ENCODE measurements at regions not wholly inside any gene's neighbourhood (a gene's known extent, or its start where the extent isn't known, plus 50 kb on each side); places are given as distances from the start of the nearest gene placed in this dataset.

GRCh38 chr3:72319194-72320094, 528.8 kb downstream of the SHQ1 start:
- Histone ChIP-seq H3K4me3 (ENCODE audit: low read depth in 1 of 2, low read length in 2 of 2) (no peak overlapping the region), H3K9ac (ENCODE audit: low read length) (no peak overlapping the region), H3K27me3 (ENCODE audit: control insufficient read depth in 1 of 2, insufficient read depth in 2 of 2, low read length in 2 of 2) (no peaks in the 10 kb centered on the region), H3K9me3 (ENCODE audit: low read length) (no peaks in the 10 kb centered on the region), H3K27ac (ENCODE audit: low read depth, low read length) (no peak overlapping the region), H3K36me3 (ENCODE audit: insufficient read depth, low read length) (no peaks in the 10 kb centered on the region), H3K4me1 (ENCODE audit: insufficient read depth, low read length) (peaks cover 8% of the 10 kb centered on the region)

DNA sequence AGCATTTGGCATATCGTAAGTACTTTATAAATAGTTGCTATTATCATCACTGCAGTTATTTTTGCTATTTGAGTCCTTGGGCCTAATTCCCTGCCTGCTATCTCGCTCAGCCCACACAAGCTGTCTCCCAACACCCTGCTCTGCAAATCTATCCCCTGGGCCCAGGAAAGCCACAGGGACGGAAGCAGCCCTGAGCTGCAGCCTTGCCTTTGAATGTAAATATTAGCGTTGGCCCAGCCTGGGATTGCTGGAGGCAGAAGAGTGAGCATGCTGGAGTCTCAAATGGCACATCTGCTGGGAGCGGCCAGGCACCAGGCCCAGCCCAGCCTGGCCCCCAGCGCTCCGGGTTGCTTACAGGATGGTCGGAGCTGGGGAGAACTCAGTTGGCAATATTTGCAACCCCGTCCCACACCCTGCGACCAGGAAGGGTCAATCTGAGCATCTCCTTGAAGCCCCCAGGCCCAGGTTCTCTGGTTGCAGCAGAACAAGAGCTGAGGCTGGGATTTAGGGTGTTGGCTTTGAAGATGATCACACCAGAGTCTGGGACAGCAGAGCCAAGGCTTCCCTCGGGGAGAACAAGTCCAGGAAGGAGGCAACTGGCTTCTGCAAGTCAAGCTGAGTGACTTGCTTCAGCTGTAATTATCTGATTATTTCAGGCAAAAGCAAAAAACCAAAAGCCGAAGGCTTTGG, 529.6 kb downstream of the SHQ1 start:
- H3K4me1 ChIP-seq (ENCODE audit: insufficient read depth, low read length): peaks cover 8% of the 10 kb centered on the region
- H3K9ac ChIP-seq (ENCODE audit: low read length): no peak overlapping the region
- H3K36me3 ChIP-seq (ENCODE audit: insufficient read depth, low read length): no peaks in the 10 kb centered on the region
- no peaks in the 10 kb centered on the region for H3K27me3 ChIP-seq (ENCODE audit: control insufficient read depth in 1 of 2, insufficient read depth in 2 of 2, low read length in 2 of 2)
- no peak overlapping the region for H3K4me3 ChIP-seq (ENCODE audit: low read depth in 1 of 2, low read length in 2 of 2)
- no peak overlapping the region for H3K27ac ChIP-seq (ENCODE audit: low read depth, low read length)
- H3K9me3 ChIP-seq (ENCODE audit: low read length): no peaks in the 10 kb centered on the region

DNA sequence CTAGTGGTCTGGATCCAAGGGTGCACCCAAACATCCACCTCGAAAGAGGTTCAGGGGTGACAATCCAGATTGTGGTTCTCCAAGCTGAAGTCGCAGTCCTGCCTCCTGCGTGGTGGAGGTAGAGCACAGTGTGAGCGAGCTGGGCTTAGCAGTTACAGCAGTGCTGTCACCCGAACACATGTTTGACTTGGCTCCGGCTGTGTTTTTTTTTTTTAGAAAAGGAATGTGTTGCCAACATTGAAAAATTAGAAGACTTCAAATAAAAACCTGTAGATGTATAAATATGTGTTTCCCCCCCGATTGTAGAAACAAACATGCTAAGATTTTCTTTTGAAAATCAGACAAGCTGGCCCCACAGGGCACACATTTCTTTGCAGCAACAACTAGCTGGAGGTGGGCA, 530.8 kb downstream of the SHQ1 start:
- H3K9me3 ChIP-seq (ENCODE audit: low read length): no peaks in the 10 kb centered on the region
- no peak overlapping the region for H3K9ac ChIP-seq (ENCODE audit: low read length)
- no peaks in the 10 kb centered on the region for H3K27me3 ChIP-seq (ENCODE audit: control insufficient read depth in 1 of 2, insufficient read depth in 2 of 2, low read length in 2 of 2)
- H3K27ac ChIP-seq (ENCODE audit: low read depth, low read length): no peak overlapping the region
- no peak overlapping the region for H3K4me3 ChIP-seq (ENCODE audit: low read depth in 1 of 2, low read length in 2 of 2)
- no peaks in the 10 kb centered on the region for H3K36me3 ChIP-seq (ENCODE audit: insufficient read depth, low read length)
- H3K4me1 ChIP-seq (ENCODE audit: insufficient read depth, low read length): peaks cover 8% of the 10 kb centered on the region

DNA sequence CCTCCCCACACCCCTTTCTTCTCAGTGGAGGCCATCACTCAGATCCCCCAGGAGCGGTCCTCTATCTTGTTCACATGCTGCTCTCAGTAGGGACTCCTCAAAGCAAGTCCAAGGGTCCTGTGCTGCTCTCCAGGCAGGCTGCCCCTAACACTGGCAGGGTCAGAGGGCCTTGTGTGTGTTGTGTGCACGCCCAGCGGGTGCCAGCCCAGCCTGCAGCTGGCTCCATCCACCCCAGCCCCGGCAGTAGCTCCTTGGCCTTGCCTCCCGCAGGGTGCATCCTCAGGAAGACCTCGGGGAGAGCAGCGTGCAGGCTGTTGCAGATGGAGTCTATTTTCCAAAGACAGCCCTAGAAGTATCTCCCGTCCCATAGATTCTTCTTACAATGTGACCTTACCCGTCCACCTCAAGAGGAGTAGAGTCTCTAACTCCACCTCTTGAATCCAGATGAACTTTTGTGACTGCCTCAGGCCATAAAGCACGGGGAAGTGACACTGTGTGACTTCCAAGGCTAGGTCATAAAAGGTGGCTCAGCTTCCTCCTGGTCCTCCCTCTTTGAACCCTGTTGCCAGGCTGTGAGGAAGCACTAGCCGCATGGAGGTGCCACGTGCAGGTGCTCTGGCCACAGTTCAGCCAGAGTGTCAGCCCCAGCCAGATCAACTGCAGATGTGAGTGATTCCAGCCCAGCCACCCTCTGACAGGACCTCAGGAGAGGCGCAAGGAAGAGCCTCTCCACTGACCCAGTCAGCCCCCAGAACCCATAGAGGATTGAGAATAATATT, 531.6 kb downstream of the SHQ1 start:
- H3K9me3 ChIP-seq (ENCODE audit: low read length): no peaks in the 10 kb centered on the region
- H3K27me3 ChIP-seq (ENCODE audit: control insufficient read depth in 1 of 2, insufficient read depth in 2 of 2, low read length in 2 of 2): no peaks in the 10 kb centered on the region
- H3K9ac ChIP-seq (ENCODE audit: low read length): no peak overlapping the region
- H3K36me3 ChIP-seq (ENCODE audit: insufficient read depth, low read length): no peaks in the 10 kb centered on the region
- no peak overlapping the region for H3K27ac ChIP-seq (ENCODE audit: low read depth, low read length)
- H3K4me1 ChIP-seq (ENCODE audit: insufficient read depth, low read length): peaks cover 8% of the 10 kb centered on the region
- no peak overlapping the region for H3K4me3 ChIP-seq (ENCODE audit: low read depth in 1 of 2, low read length in 2 of 2)

DNA sequence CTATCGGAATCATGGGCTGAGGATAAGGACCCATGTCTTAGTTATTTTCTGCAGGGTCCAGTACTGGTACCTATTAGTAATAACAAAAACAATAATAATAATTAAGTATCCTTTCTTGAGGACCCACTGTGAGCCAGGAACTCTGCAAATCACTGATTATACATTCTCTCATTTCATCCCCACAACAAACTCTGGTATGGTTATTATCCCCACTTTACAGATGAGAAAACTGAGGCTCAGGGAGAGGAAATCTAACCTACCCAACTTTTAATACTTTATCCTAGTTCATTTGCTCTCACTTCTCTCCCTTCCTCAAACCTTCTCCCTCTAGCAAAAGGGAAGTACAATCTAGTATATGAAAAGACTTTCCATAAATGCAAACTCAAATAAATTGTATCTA, 528.4 kb upstream of the PROK2 start:
- Histone ChIP-seq H3K9me3 (ENCODE audit: low read length) (no peaks in the 10 kb centered on the region), H3K9ac (ENCODE audit: low read length) (no peak overlapping the region), H3K4me1 (ENCODE audit: insufficient read depth, low read length) (peaks cover 4% of the 10 kb centered on the region), H3K27me3 (ENCODE audit: control insufficient read depth in 1 of 2, insufficient read depth in 2 of 2, low read length in 2 of 2) (no peaks in the 10 kb centered on the region), H3K4me3 (ENCODE audit: low read depth in 1 of 2, low read length in 2 of 2) (no peak overlapping the region), H3K36me3 (ENCODE audit: insufficient read depth, low read length) (no peaks in the 10 kb centered on the region), H3K27ac (ENCODE audit: low read depth, low read length) (no peak overlapping the region)

DNA sequence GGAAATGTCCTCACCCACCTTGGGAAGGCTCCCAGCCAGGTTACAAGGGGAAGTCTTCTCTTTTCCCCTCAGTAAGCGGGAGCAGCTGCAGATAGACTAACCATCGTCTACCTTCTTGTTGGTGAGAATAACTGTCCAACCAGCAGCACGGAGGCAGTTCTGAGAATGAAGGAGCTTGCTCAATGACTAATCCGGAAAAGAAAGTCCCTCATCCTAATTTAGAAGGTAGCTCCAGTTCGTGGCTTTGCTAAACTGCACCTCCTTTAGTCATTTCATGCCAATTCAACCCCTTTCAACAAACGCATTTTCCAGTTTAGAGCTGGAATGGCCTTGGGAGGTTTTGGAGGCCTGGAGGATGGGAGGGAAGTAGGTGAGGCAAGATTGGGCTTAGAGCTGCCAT, 527.4 kb upstream of the PROK2 start:
- no peaks in the 10 kb centered on the region for H3K9me3 ChIP-seq (ENCODE audit: low read length)
- peaks cover 8% of the 10 kb centered on the region for H3K4me1 ChIP-seq (ENCODE audit: insufficient read depth, low read length)
- H3K27me3 ChIP-seq (ENCODE audit: control insufficient read depth in 1 of 2, insufficient read depth in 2 of 2, low read length in 2 of 2): no peaks in the 10 kb centered on the region
- no peak overlapping the region for H3K9ac ChIP-seq (ENCODE audit: low read length)
- H3K4me3 ChIP-seq (ENCODE audit: low read depth in 1 of 2, low read length in 2 of 2): no peak overlapping the region
- no peaks in the 10 kb centered on the region for H3K36me3 ChIP-seq (ENCODE audit: insufficient read depth, low read length)
- no peak overlapping the region for H3K27ac ChIP-seq (ENCODE audit: low read depth, low read length)

GRCh38 chr3:72311425-72311824, 526.5 kb upstream of the PROK2 start:
- Histone ChIP-seq H3K36me3 (ENCODE audit: insufficient read depth, low read length) (no peaks in the 10 kb centered on the region), H3K9me3 (ENCODE audit: low read length) (no peaks in the 10 kb centered on the region), H3K27me3 (ENCODE audit: control insufficient read depth in 1 of 2, insufficient read depth in 2 of 2, low read length in 2 of 2) (no peaks in the 10 kb centered on the region), H3K27ac (ENCODE audit: low read depth, low read length) (no peak overlapping the region), H3K4me1 (ENCODE audit: insufficient read depth, low read length) (peaks cover 8% of the 10 kb centered on the region), H3K4me3 (ENCODE audit: low read depth in 1 of 2, low read length in 2 of 2) (no peak overlapping the region), H3K9ac (ENCODE audit: low read length) (no peak overlapping the region)

DNA sequence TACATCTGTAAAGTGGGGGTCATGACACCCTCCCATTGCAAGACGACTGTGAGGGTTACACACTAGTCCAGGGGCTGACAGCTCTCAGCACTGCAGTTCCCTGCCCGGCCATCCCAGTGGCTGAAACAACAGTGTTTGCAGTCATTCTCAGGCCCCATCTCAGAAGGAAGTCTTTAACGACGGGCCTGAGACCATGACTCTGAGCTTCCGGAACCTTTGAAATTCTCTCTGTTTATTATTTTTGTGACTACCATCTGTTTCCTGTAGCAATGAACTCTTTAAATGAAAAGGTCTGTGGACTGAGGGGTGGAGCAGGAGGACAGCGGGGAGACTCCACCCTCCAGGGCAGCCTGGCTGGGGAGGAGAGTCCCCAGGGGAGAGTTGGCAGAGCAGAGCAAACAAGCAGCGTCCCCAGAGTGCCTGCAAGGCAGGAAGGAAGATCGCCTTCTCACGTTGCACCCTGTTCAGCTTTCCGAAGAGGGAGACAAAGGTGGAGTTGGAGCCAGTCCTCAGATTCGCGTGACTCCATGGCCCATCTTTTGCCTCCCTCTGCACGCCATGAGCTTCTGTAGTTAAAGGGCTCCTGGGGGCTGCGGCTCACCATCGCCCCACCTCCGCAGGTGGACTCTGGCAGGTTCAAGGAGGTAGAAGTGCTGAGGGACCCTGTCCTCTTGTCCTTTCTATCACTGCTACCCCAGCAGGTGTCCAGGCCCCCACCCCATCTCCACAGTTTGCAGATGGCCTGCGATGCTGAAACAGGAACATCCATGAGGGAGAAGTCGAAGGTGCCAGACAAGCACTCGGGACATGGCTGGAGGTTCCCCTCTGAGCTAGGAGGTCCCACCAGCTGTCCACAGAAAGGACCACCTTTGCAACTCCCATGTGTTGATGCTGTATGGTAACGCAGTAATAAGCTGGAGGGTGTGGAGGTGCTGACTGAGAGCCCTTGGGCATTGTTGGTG, 525.8 kb upstream of the PROK2 start:
- peak overlapping the region; percentile 37 for H3K27ac ChIP-seq (ENCODE audit: low read depth, low read length)
- no peaks in the 10 kb centered on the region for H3K36me3 ChIP-seq (ENCODE audit: insufficient read depth, low read length)
- no peak overlapping the region for H3K9ac ChIP-seq (ENCODE audit: low read length)
- H3K27me3 ChIP-seq (ENCODE audit: control insufficient read depth in 1 of 2, insufficient read depth in 2 of 2, low read length in 2 of 2): no peaks in the 10 kb centered on the region
- peaks cover 8% of the 10 kb centered on the region for H3K4me1 ChIP-seq (ENCODE audit: insufficient read depth, low read length)
- H3K4me3 ChIP-seq (ENCODE audit: low read depth in 1 of 2, low read length in 2 of 2): no peak overlapping the region
- no peaks in the 10 kb centered on the region for H3K9me3 ChIP-seq (ENCODE audit: low read length)

- Histone ChIP-seq H3K9ac (ENCODE audit: low read length) (no peak overlapping the region), H3K36me3 (ENCODE audit: insufficient read depth, low read length) (no peaks in the 10 kb centered on the region), H3K27ac (ENCODE audit: low read depth, low read length) (peak overlapping the region; percentile 37), H3K27me3 (ENCODE audit: control insufficient read depth in 1 of 2, insufficient read depth in 2 of 2, low read length in 2 of 2) (no peaks in the 10 kb centered on the region), H3K4me1 (ENCODE audit: insufficient read depth, low read length) (peaks cover 8% of the 10 kb centered on the region), H3K4me3 (ENCODE audit: low read depth in 1 of 2, low read length in 2 of 2) (no peak overlapping the region), H3K9me3 (ENCODE audit: low read length) (no peaks in the 10 kb centered on the region)
Observed at GRCh38 chr3:72309661-72310418, 524.9 kb upstream of the PROK2 start.

DNA sequence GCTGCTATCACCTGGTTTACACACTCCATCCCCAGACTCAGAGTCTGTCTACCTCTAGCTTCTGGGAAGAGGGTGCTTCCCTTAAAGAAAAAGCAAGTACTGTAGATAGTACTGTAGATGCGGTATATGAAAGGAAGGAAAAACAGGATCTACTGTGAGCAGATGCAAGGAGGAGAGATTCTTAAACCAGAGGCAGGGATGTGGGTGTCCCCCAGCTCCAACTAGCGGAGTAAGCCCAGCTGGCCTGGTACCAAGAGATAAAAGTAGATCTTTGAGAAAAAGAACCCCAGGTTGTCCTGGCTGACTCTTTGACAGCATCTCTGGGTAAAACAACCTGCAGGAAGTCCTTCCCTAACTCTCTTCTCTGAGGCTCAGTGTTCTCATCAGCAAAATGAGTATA, 523.7 kb upstream of the PROK2 start:
- no peaks in the 10 kb centered on the region for H3K27me3 ChIP-seq (ENCODE audit: control insufficient read depth in 1 of 2, insufficient read depth in 2 of 2, low read length in 2 of 2)

More for the DNA sequence above, 523.7 kb upstream of the PROK2 start:
- H3K36me3 ChIP-seq (ENCODE audit: insufficient read depth, low read length): no peaks in the 10 kb centered on the region
- H3K9me3 ChIP-seq (ENCODE audit: low read length): no peaks in the 10 kb centered on the region
- no peak overlapping the region for H3K27ac ChIP-seq (ENCODE audit: low read depth, low read length)
- H3K4me1 ChIP-seq (ENCODE audit: insufficient read depth, low read length): peaks cover 8% of the 10 kb centered on the region
- no peak overlapping the region for H3K4me3 ChIP-seq (ENCODE audit: low read depth in 1 of 2, low read length in 2 of 2)
- H3K9ac ChIP-seq (ENCODE audit: low read length): no peak overlapping the region

All from muscle layer of colon (tissue), 2 donors.